ENCODE measurements at regions not wholly inside any gene's neighbourhood (a gene's known extent, or its start where the extent isn't known, plus 50 kb on each side); places are given as distances from the start of the nearest gene placed in this dataset.
A peak's percentile ranks its signal among the peaks of the same experiment; 100 is the strongest.
"Not testable (repeated sequence)": the region's sequence is repeated elsewhere in the genome, so short reads cannot be mapped to it uniquely, and the experiment has no call there.

DNA sequence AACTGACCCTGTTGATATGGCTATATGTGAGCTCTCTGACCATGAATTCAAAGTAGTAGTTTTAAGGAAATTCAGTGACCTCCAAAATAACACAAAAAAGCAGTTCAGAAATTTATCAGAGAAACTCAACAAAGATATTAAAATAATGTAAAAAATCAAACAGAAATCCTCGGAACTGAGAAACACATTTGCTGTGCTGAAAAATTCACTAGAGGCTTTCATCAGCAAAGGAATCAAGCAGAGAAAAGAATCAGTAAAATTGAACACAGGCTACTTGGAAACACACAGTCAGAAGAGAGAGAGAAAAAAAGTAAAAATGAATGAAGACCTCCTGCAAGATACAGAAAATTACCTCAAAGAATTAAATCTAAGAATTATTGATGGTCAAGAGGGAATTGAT lies 417.2 kb downstream of the TMEM232 start:
- intact Hi-C loops (cut with DNase I): no loop called here
- DNase-seq (ENCODE audit: missing footprints) (no peak), ATAC-seq (no peak)

DNA sequence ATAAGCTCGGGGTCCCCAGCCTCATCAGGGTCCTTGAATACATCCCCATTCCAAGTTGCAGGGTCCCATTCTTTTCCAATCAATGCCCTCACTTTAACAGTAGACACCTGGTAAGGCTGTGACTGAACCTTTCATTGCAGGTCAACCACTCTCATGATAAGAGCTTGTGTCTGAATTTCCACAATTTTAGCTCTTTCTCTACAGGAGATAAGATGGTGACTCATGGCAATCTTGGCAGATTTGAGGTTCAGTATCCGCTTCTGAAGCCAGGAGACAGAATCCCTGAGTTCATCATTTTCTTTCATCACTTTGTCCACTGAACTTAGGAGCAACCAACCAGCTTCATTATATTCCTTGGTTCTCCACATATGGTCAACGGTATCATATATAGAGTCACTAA lies 409.9 kb downstream of the TMEM232 start:
- DNase-seq (ENCODE audit: missing footprints); ATAC-seq; intact Hi-C loops (cut with DNase I): not testable (repeated sequence)

DNA sequence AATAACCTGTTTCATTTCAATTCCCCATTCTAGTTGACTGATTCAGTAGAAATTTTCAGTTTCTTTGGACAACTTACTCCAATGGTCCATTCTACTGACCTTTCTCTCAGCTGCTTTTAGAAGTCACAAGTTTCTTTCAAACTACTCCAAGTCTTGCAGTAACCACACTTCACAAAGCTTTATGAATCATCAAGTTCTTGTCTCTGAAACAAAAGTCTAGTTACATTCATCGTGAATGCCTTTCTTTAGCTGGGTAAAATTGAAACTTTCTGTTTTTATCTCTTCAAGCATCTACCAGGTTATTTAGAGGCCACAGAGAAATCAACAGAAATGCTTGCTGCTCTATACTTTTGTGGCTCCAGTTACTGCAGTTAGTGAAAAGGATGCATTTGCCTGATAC lies 405.4 kb downstream of the TMEM232 start:
- no peak for DNase-seq (ENCODE audit: missing footprints)
- no peak for ATAC-seq
- intact Hi-C loops (cut with DNase I): no loop called here

DNA sequence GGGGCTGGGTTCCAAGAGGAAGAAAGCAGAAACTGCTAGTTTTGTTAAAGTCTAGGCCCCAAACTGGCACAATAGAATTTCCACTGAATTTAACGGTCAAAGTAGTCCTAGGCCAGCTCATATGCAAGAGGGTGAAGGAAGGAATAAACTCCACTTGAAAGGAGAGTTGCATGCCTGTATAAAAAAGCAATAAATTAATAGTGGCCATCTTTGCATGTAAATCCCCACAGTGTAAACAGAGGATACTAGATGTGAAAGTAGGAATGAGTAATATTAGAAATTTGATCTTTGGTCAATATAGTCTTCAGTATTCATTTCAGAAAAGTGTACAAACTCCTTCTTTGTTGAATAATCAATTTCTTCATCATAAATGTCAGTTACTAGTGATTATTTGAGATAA lies 403.1 kb downstream of the TMEM232 start:
- DNase-seq (ENCODE audit: missing footprints) (no peak), ATAC-seq (no peak)
- intact Hi-C loops (cut with DNase I): no loop called here

DNA sequence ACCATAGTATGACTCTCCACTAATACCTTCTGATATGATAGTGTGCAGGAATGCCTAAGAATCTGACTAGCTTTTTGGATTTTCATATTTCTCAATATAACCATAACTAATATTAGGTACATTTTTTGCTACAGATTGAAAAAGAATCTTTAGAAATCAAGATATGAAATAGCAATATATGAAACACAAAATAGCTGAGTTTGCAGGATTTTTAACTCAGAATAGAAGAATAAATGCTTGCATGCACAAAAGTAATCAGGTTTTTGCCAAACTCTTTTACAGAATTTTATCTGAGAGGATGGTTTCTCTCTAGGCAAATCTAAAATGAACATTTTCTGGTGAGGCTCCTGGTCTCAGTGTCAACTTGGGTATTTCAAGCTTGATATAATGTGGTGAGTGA lies 402.6 kb downstream of the TMEM232 start:
- intact Hi-C loops (cut with DNase I): no loop called here
- DNase-seq (ENCODE audit: missing footprints) (no peak), ATAC-seq (no peak)

DNA sequence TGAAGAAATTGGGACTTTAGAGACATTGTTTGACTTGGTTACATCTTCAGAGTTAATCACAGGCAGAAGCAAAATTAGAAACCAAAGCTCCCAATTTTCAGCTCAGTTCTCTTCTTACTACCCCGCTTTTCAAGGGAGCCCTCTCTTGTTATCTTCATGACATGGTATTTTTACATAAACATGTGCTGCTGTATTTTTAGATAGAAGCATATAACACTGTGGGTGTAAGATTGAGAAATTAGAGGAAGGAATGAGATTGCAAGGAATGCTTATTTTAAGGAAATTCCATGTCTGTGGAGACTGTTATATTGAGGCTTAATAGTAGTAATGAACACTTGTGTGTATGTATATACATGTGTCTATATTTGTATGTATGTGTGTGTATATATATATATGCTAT lies 401.6 kb downstream of the TMEM232 start:
- intact Hi-C loops (cut with DNase I): no loop called here
- ATAC-seq: no peak
- no peak for DNase-seq (ENCODE audit: missing footprints)

DNA sequence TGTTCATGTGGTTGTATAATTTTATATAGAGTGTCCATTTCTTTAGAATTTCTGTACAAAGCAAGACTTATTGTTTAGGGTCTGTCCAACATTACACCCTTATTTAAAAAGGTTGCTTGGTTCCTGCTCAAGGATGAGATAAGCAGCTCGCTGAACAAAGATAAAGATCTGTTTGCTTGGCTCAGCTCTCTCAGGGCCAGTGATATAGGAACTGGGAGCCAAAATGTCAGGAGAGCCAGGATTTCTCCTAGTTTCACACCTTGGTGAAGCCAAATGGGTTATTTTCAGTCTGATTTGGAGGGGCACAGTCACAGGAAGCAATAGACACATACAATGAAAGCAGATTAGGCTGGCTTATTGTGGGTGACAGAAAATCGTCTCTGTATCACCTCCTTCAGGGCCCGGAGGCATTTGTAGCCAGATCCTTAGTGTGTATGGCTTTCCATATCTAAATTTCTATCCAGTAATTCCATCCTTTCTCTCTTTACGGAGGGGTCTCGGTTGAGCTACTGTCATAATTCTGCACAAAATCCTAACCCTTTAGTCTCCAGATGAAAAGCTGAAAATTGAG lies 396.4 kb downstream of the TMEM232 start:
- intact Hi-C loops (cut with DNase I): no loop called here
- ATAC-seq: no peak
- no peak for DNase-seq (ENCODE audit: missing footprints)

DNA sequence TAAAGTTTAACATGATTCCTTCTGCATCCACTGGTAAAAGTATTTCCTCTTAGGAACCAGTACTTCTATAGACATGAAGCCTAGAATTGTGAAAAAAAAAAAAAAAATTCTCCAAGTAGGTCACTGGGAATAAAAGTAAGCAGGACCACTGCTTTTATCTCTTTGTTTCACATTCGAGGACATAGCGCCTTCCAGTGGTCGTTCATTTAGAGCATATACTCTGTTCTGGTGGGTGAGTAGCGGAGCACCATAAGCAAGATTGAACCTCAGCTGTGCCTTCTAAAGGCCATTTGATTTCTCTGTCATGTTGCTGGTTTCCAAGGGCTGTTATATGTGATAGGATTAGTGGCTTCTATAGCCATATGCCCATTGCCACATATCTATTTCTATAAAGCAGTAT lies 393.1 kb downstream of the TMEM232 start:
- ATAC-seq (no peak), DNase-seq (ENCODE audit: missing footprints) (no peak)
- intact Hi-C loops (cut with DNase I): no loop called here

DNA sequence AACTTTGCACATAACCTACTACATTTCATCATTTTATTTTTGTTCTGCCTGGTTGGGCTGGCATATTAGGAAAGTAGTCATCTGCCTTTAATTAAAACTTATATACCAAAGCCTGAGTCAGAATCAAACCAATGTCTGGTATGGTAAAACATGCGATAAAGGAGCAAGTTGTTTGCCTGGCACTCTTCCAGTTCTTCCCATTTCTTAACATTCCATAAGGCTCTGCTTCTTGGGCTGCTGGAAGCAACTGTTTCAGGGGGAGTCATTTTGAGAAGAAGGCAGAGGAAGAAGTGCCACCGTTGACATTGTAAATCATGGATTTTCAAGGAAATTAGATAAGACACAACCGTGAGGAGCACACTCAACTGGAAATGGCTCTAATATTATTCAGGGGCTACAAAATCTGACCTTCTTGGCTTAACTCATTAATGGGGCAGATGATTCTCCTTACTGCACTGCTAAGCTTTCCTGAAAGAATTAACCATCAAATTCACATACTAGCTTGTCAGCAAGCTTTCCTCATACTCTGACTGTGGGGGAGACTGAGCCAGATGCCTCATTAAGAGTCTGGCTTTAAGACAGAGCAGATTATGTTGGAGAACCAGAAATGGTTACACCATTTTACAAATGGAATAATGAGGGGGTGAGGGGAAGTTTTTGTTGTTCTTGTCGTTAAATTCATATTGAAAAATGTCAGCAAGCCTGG lies 391.0 kb downstream of the TMEM232 start:
- ATAC-seq (no peak), DNase-seq (ENCODE audit: missing footprints) (no peak)
- intact Hi-C loops (cut with DNase I): no loop called here

DNA sequence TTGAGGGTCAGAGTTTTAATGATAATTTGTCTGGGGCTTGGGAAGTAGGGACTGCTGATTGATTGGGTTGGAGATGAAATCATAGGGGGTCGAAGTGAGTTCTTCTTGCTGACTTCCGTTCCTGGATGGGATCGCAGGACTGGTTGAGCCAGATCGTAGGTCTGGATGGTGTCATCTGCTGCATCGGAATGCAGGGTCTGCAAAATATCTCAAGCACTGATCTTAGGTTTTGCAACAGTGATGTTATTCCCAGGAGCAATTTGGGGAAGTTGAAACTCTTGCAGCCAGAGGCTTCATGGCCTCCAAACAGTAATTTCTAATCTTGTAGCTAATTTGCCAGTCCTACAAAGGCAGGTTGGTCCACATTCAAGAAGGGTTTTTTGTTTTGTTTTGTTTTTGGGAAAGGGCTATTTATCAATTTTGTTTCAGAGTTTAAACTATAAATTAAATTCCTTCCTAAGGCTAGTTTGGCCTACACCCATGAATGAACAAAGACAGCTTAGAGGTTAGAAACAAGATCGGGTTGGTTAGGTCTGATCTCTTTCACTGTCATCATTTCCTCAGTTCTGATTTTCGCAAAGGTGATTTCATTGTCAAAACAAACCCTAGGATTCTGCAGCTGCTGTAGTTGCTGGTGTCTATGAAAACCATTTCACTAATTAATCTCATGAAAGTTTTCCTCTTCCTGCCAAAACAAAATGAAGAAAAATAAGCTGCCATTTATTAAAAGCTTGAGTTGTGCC lies 388.0 kb downstream of the TMEM232 start:
- ATAC-seq (no peak), DNase-seq (ENCODE audit: missing footprints) (no peak)
- intact Hi-C loops (cut with DNase I): no loop called here

DNA sequence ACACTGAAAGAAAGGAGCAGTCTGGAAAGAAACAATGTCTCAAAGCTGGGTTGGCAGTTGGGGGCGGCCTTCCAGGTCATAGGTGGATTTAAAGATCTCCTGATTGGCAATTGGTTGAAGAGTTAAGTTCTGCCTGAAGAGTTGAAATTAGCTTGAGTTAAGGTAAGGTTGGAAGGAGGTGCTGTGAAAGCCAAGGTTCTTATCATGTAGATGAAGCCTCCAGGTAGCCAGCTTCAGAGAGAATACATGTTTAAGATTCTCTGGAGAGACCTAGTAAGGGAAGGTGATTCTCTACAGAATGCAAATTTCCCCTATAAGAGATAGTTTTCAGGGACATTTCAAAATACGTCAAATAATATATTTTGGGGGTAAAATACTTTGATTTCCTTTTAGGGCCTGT lies 387.1 kb downstream of the TMEM232 start:
- ATAC-seq (no peak), DNase-seq (ENCODE audit: missing footprints) (no peak)
- intact Hi-C loops (cut with DNase I): no loop called here

DNA sequence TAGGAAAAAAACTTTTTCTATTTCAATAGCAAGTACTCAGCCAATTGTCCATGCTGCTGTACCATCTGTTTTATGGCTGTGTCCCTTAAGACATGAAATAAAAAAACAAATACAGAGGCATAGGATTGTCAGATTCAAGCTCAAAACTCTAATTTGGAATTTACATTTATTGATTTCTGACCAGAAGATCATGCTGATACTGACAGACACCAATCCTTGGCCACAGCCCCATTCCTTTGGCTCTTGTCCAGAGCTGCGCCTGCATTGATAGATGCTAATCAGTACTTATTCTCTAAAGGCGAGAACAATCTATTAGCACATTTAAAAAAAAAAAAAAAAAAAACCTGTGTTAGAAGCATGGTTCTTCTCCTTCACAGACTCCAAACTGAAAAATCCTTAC lies 384.6 kb downstream of the TMEM232 start:
- ATAC-seq: no peak
- no peak for DNase-seq (ENCODE audit: missing footprints)
- intact Hi-C loops (cut with DNase I): no loop called here

DNA sequence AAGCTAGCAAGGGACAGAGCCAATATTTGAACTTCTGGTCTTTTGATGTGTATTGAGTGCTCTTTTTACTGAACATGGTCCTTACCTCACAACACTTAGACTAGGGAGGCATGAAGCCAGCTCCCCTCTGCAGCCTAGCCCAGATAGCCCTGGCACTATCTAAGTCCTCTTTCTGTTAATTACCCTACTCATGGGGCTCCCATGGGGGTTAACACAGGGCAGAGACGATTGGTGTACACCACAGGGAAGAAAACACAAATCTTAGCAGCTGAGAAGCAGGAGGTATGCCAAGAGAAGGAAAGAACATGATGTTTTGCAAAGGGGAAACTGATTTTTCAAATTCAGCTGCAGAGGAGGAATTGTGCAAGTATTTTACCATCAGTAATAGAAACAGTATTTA lies 383.8 kb downstream of the TMEM232 start:
- peak; percentile 90 for ATAC-seq
- intact Hi-C loops (cut with DNase I): no loop called here
- no peak for DNase-seq (ENCODE audit: missing footprints)

DNA sequence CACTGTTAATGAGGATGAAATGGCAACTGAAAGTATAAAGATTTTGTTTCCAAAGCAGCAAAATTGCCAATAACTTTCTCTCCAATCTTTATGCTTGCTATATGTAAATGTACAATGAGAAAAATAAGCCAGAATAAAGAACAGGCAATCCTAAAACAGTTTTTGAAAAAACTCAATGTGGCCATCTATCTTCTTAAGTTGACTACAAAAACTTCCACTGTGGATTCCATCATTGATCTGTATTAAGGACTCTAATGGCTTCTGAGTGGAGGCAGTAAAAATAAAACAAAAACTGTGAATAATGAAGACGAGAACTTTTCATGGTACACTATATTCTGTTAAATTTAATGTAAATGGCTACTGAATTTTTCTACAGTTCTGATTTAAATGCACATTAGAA lies 382.9 kb downstream of the TMEM232 start:
- no peak for ATAC-seq
- DNase-seq (ENCODE audit: missing footprints): no peak
- intact Hi-C loops (cut with DNase I): no loop called here

DNA sequence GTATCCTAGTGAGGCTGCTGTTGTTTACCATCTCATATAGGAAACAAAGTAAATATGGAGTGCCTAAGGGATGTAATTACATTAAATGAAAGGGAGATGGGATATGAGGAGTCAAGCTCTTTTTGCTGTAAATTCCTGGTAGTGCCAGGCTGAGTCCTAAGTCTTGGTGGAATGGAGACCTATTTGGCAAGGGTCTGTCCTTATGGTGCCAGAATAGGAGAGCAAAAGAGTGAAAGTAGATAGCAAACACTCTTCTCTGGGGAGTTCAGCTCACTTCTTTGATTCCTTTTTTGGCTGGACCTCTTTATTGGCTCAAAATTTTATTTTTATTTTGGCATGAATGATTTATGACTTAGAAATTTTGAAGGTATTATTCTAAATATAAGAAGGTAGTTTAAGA lies 380.8 kb downstream of the TMEM232 start:
- intact Hi-C loops (cut with DNase I): no loop called here
- DNase-seq (ENCODE audit: missing footprints) (no peak), ATAC-seq (no peak)

DNA sequence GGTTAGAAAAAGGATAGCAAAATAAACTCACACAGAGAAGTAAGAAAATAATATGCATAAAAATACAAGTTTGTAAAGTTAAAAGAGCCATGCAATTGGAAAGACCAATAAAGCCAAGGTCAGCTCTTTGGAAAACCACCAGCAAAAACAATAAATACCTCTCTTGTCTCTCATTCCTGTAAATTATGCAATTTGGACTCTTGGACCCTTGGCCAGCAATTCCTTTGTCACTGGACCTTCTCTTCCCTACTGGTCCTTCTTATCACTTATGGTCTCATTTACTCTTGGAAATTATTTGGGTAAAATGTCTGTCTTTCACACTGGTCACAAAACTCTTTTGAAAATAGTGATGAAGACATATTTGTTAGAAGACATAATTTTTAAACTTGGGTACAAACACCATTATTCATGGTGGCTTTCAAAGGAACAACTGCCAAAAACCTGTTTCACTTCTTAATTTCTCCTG lies 379.5 kb downstream of the TMEM232 start:
- DNase-seq (ENCODE audit: missing footprints) (no peak), ATAC-seq (no peak)
- intact Hi-C loops (cut with DNase I): no loop called here

DNA sequence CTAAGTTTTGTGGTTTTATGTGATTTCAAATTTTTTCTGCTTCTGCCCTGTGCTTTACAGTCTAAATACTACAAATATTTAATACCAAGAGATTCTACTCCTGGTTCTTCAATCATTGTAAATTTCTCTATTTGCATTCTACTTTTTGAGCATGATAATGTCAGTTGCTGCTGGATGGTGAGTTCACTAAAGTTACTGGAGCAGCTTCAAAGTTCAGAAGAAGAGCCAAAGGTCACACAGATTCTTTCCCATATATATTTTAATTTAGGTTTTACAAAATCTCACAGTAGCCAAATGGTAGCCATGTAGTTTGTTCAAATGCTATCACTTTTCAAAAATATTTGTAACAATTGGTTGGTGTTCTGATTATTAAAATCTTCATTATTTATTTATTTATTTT lies 378.7 kb downstream of the TMEM232 start:
- DNase-seq (ENCODE audit: missing footprints): no peak
- intact Hi-C loops (cut with DNase I): no loop called here
- ATAC-seq: no peak

DNA sequence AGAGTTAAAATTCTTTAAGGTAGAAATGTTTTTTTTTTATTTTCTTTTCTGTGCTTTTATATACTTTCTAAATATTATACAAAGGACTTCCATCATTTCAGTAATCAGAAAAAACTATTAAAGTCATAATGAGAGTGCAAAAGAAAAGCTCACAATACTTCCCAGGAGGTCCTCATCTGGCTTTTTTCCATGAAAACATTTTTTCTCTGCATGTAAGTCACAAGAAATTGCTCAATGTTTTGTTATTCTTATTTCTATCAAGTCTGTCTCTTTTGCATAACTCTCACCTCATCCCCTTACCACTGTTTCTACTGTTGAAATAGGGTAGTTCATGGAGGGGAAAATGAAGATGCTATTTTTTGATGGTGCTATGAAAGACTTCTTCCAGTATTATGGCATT lies 375.0 kb downstream of the TMEM232 start:
- no peak for ATAC-seq
- no peak for DNase-seq (ENCODE audit: missing footprints)
- intact Hi-C loops (cut with DNase I): no loop called here

DNA sequence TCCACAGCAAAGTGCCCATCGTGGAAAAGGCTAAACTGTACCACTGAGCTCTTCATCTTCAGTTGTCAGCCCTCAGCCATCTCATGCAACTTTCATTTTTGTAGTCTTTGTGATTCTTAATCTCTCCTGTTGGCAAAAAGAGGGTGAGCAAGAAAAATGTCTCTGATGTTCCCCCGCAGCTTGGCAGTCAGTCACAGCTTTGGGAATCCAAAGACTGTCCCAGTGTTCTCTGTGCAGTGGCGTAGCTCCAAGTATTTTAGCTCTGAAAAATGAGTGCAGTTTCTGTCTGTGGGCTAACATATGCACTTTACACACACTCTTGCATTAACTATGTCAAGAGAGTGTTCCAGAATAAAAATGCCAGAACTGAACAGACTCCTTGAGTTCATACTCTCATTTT lies 372.2 kb downstream of the TMEM232 start:
- no peak for DNase-seq (ENCODE audit: missing footprints)
- peak; percentile 64 for ATAC-seq
- intact Hi-C loops (cut with DNase I): no loop called here

DNA sequence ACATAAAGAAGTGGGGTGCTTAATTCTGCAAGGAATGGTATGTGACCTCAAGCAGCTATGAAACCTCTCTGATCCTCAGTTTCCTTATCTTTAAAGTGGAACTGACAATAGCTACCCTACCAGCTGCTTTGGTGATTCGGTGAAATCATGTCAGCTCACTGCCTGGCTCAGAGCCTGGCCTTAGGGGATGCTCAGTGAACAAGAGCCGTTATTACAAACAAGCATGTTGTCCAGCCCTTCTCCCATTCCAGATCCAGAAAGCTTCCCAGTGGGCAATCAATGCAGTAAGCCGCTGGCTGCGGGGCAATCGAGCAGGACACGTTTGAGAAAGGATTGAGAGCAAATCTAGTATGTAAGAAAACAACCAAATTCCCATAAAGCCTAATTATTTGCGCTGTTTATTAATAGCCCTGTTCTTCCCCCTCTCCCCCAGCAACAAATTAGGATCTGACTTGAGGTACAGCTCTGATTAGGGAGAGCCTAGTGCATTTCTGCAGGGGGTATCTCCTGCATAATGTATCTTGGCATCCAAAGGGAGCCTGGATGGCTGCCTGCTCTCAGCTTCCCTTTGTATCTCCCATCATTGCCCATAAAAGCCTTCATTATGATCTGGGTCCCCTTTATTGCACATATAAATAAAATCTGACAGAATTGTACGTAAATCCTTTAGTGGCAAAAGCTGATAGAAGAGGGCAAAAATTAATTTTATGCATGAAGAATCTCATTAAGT lies 371.4 kb downstream of the TMEM232 start:
- ATAC-seq: peak; percentile 79
- intact Hi-C loops (cut with DNase I): no loop called here
- peak; percentile 76 for DNase-seq (ENCODE audit: missing footprints)

All from Right ventricle myocardium inferior (tissue), 1 donor.